ENCODE measurements at regions not wholly inside any gene's neighbourhood (a gene's known extent, or its start where the extent isn't known, plus 50 kb on each side); places are given as distances from the start of the nearest gene placed in this dataset.

GRCh38 chr17:12575641-12576040, 90.0 kb upstream of the MYOCD start:
- in situ Hi-C loops (cut with MboI; ENCODE audit: low pct_unique_long_range_greater_than_20kb, low sequenced_read_pairs, unreplicated experiment): no loop called here
- no peak for DNase-seq (ENCODE audit: low spot score)
- no peak for TF ChIP-seq CTCF (IDR thresholded peaks at IDR 0.05; ENCODE audit: extremely low read depth, insufficient read depth, missing control alignments)

DNA sequence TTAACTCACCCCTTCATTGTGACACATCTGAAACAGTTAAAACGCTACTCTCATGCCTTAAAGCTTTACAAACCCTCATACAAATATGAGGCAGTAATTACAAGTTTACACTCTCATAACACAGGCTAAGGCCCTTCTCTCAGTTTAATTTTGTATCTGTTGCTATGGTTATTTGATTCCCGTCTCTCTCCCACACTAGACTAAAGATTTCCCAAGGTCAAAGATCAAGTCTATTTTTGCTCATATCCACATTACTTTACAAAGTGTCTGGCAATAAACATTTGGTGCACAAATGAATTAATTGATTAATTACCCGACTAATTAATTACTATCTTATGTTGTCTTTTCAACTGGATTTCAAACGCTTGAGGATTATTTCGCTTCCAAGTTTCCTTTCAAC, 86.4 kb upstream of the MYOCD start:
- no peak for DNase-seq (ENCODE audit: low spot score)
- in situ Hi-C loops (cut with MboI; ENCODE audit: low pct_unique_long_range_greater_than_20kb, low sequenced_read_pairs, unreplicated experiment): no loop called here
- no peak for TF ChIP-seq CTCF (IDR thresholded peaks at IDR 0.05; ENCODE audit: extremely low read depth, insufficient read depth, missing control alignments)

GRCh38 chr17:12580640-12581039, 85.0 kb upstream of the MYOCD start:
- in situ Hi-C loops (cut with MboI; ENCODE audit: low pct_unique_long_range_greater_than_20kb, low sequenced_read_pairs, unreplicated experiment): no loop called here
- TF ChIP-seq CTCF (IDR thresholded peaks at IDR 0.05; ENCODE audit: extremely low read depth, insufficient read depth, missing control alignments): no peak
- no peak for DNase-seq (ENCODE audit: low spot score)

DNA sequence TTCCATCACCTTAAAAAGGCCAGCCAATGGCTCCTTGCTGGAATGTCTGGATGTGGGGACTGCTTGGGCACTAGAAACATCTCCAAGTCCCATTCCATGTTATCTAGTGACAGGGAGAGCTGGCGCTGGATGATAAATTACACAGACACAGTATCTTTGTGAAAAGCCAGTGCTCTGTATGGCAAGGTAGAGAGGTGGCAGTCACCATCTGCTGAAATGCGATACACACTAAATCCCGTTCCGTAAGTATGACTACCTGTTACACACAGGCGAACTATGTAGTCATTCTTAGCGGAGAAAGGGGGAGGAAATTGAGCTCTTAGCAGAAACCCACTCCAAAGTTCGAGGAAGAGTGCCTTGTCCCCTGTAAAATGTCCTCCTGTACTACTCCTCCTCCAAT, 81.0 kb upstream of the MYOCD start:
- no peak for TF ChIP-seq CTCF (IDR thresholded peaks at IDR 0.05; ENCODE audit: extremely low read depth, insufficient read depth, missing control alignments)
- in situ Hi-C loops (cut with MboI; ENCODE audit: low pct_unique_long_range_greater_than_20kb, low sequenced_read_pairs, unreplicated experiment): no loop called here
- DNase-seq (ENCODE audit: low spot score): no peak

GRCh38 chr17:12588531-12588930, 77.2 kb upstream of the MYOCD start:
- in situ Hi-C loops (cut with MboI; ENCODE audit: low pct_unique_long_range_greater_than_20kb, low sequenced_read_pairs, unreplicated experiment): no loop called here
- no peak for TF ChIP-seq CTCF (IDR thresholded peaks at IDR 0.05; ENCODE audit: extremely low read depth, insufficient read depth, missing control alignments)
- DNase-seq (ENCODE audit: low spot score): no peak

DNA sequence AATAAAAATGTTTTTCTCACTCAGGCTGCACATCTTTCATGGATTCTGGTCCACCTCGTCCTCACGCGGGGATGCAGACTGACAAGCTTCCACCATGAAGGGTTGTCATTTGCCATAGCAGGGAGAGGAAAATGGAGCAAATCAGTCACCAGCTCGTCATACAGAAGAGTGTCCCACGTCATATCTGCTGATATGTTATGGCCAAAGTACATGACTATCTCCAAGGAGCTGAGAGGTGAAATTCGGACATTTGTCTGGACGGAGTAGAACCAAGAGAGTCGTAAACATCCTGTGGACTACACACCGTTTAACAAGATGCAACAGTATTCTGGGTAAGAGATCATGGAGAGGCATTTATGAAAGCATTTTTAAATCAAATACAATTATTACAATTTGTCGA, 75.3 kb upstream of the MYOCD start:
- in situ Hi-C loops (cut with MboI; ENCODE audit: low pct_unique_long_range_greater_than_20kb, low sequenced_read_pairs, unreplicated experiment): no loop called here
- no peak for DNase-seq (ENCODE audit: low spot score)
- TF ChIP-seq CTCF (IDR thresholded peaks at IDR 0.05; ENCODE audit: extremely low read depth, insufficient read depth, missing control alignments): no peak
